SU-DHL-6 (cell line): ENCODE measurements at regions not wholly inside any gene's neighbourhood (a gene's known extent, or its start where the extent isn't known, plus 50 kb on each side); places are given as distances from the start of the nearest gene placed in this dataset.

ENCODE experiments used
- CTCF ChIP-seq: fragments of 200-600 bp; sonication (generic); IDR thresholded peaks from one replicate; pipeline ENCODE4 v1.5.1; 2017; ENCODE audit warnings: antibody characterized with exemption, mild to moderate bottlenecking, low read length, moderate library complexity; ENCODE audit not compliant: insufficient read depth, poor library complexity, severe bottlenecking
- EZH2phosphoT487 ChIP-seq: fragments of 200-600 bp; sonication (generic), shearing (Covaris generic); conservative IDR thresholded peaks from 2 replicates; pipeline ENCODE4 v1.6.1; 2018; ENCODE audit warnings: mild to moderate bottlenecking, antibody characterized with exemption, low read length, moderate library complexity, mixed read lengths

- TF ChIP-seq CTCF (no peak), EZH2phosphoT487 (no peak)
Measured at GRCh38 chr5:136513430-136513829, 148.1 kb upstream of the TRPC7 start.
